Colonic mucosa (tissue), 4 donors: ENCODE measurements at regions not wholly inside any gene's neighbourhood (a gene's known extent, or its start where the extent isn't known, plus 50 kb on each side); places are given as distances from the start of the nearest gene placed in this dataset.

Experiments used
- DNase-seq: peaks from one replicate; pipeline ENCODE4 v3.0.0-alpha.2; 2020
- H3K27ac ChIP-seq: fragments of 200-600 bp; one replicate; pipeline ENCODE4 v1.8.0; 2021
- H3K27me3 ChIP-seq: fragments of 200-600 bp; one replicate; pipeline ENCODE4 v1.8.0; 2021
- H3K36me3 ChIP-seq: fragments of 200-600 bp; one replicate; pipeline ENCODE4 v1.8.0; 2021
- H3K4me1 ChIP-seq: fragments of 200-600 bp; one replicate; pipeline ENCODE4 v1.8.0; 2021; ENCODE audit warnings: mild to moderate bottlenecking
- H3K4me3 ChIP-seq: fragments of 200-600 bp; one replicate; pipeline ENCODE4 v1.8.0; 2021
- H3K9ac ChIP-seq, 2 donors: one replicate each; pipeline ENCODE4 v1.7.0; 2013; ENCODE audit warnings: control low read depth in 2 of 2, low read depth in 2 of 2, low read length in 2 of 2
- H3K9me3 ChIP-seq: fragments of 200-600 bp; one replicate; pipeline ENCODE4 v1.8.0; 2021
- CTCF ChIP-seq: fragments of 200-600 bp; IDR thresholded peaks from one replicate; pipeline ENCODE4 v1.8.0; 2022; ENCODE audit warnings: antibody characterized with exemption, mild to moderate bottlenecking
- intact Hi-C: fragments of 100-400 bp; cut with DNase I; formaldehyde crosslinking; loops from one replicate; pipeline ENCODE4 v1.14.1; 2022
- donor health status: healthy.
- donor health status: DM: no; HTN: no; CAD: no.
- donor health status: DM: no; HTN: no; CAD: no.

DNA sequence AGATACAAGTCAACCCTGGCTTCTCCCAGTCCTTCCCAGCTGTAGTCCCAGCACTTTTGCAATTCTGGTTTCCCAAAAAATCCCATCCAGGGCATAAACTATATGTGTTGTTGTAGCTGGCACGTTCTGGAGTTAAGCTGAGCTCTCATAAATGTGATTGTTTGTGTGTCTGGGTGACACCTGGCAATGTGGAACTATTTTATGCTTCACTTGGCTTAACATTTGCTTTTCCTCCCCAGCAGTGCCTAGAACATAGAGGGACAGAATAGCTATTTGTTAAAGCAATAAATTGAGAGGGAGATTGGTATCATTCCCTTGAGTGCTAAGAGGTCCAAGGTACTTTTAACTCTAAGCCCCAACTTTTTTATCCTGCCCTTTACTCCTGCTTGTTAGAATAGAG, 575.9 kb upstream of the NOX3 start:
- no peaks in the 10 kb centered on the region for H3K27me3 ChIP-seq
- H3K27ac ChIP-seq, result no peak overlapping the region
- no peak for DNase-seq
- no peak overlapping the region for H3K9ac ChIP-seq
- intact Hi-C loops, result no loop called here
- no peaks in the 10 kb centered on the region for H3K9me3 ChIP-seq
- H3K36me3 ChIP-seq, result no peaks in the 10 kb centered on the region
- H3K4me1 ChIP-seq, result no peaks in the 10 kb centered on the region
- TF ChIP-seq CTCF, result no peak
- H3K4me3 ChIP-seq, result no peak overlapping the region

GRCh38 chr6:156030053-156030452, 574.4 kb upstream of the NOX3 start:
- H3K9ac ChIP-seq, result no peak overlapping the region
- DNase-seq, result no peak
- H3K27ac ChIP-seq, result no peak overlapping the region
- H3K36me3 ChIP-seq, result no peaks in the 10 kb centered on the region
- no peaks in the 10 kb centered on the region for H3K4me1 ChIP-seq
- intact Hi-C loops, result no loop called here
- TF ChIP-seq CTCF, result no peak
- H3K27me3 ChIP-seq, result no peaks in the 10 kb centered on the region
- H3K4me3 ChIP-seq, result no peak overlapping the region
- no peaks in the 10 kb centered on the region for H3K9me3 ChIP-seq

DNA sequence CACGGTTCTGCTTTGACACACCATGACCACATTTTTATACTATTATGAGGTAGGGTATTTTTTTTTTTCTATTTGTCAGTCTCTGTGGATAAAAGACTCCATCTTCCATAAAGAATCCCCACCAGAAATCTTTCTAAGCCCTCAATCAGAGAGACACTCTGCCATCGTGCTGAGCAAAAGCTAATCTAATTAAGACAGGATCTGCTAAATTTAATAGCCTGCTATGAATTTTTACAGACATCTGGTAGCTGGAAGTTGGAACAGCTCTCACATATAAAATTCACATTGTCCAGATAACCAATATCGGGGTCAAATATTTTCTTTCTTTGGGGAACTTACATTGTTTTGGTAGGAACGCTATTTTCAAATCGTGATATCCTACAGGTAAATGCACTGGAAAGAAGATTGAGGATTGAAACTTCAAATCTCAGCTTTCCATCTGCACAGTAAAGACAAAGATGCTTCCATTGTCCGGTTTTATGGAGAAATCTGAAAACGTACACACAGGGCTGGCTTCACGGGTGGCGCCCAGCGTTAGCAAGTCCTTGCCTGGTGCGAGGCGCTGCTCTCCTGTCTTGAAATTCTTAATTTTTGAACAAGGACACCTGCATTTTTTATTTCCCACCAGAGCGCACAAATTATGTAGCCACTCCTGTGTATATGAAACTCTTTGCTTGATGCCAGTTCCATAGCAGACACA, 573.8 kb upstream of the NOX3 start:
- Histone ChIP-seq H3K27me3 (no peaks in the 10 kb centered on the region), H3K9me3 (no peaks in the 10 kb centered on the region), H3K4me1 (no peaks in the 10 kb centered on the region), H3K27ac (no peak overlapping the region), H3K9ac (no peak overlapping the region), H3K36me3 (no peaks in the 10 kb centered on the region), H3K4me3 (no peak overlapping the region)
- intact Hi-C loops, result no loop called here
- no peak for DNase-seq
- TF ChIP-seq CTCF, result no peak

DNA sequence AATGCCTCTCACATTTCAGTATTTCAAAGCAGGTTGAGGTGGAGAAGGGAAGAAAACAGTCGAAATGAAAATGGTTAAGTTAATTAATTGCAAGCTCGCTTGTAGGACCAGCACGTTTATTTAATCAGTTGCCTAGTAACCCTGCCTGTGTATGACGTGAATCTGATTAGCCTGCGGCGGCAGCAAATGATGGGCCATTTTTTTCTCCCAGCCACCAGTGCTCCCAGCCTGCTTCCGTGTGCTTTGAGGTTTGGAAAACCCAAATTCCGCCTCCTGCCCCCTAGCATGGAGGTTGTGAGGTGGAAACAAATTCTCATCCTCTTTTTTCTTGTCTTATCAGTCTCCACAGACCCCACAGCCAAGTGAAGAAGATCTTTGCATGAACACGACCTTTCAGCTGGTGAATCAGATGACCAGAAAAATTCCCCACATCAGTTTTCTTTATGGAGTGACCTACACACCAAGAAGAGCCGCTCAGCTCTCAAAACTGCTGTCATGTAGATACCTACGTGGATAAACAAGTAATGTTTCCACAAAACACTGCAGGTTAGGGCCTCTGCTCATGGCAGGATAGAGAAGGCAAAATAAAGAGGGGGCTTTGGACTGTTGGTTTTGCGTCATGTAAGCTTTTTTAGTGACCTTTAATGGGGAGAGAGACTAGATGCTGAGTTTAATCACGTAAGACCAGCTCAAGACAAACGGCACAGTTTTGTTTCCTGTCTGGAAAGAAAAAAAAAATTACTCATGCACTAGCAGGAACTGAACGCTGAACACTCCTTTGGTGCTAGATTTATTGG, 572.9 kb upstream of the NOX3 start:
- TF ChIP-seq CTCF, result no peak
- Histone ChIP-seq H3K27ac (no peak overlapping the region), H3K27me3 (no peaks in the 10 kb centered on the region), H3K4me1 (no peaks in the 10 kb centered on the region), H3K4me3 (no peak overlapping the region), H3K36me3 (no peaks in the 10 kb centered on the region), H3K9me3 (no peaks in the 10 kb centered on the region), H3K9ac (no peak overlapping the region)
- DNase-seq, result no peak
- intact Hi-C loops, result no loop called here

- no peaks in the 10 kb centered on the region for H3K4me1 ChIP-seq
- no peak for DNase-seq
- no peak for TF ChIP-seq CTCF
- H3K36me3 ChIP-seq, result no peaks in the 10 kb centered on the region
- no peak overlapping the region for H3K27ac ChIP-seq
- no peak overlapping the region for H3K9ac ChIP-seq
- intact Hi-C loops, result no loop called here
- no peaks in the 10 kb centered on the region for H3K9me3 ChIP-seq
- H3K27me3 ChIP-seq, result no peaks in the 10 kb centered on the region
- no peak overlapping the region for H3K4me3 ChIP-seq
Measured at GRCh38 chr6:156027248-156027626, 571.6 kb upstream of the NOX3 start.
